SU-DHL-6 (cell line): ENCODE measurements at regions not wholly inside any gene's neighbourhood (a gene's known extent, or its start where the extent isn't known, plus 50 kb on each side); places are given as distances from the start of the nearest gene placed in this dataset.

Experiments
- CTCF ChIP-seq: fragments of 200-600 bp; sonication (generic); IDR thresholded peaks from one replicate; pipeline ENCODE4 v1.5.1; 2017; ENCODE audit warnings: antibody characterized with exemption, mild to moderate bottlenecking, low read length, moderate library complexity; ENCODE audit not compliant: insufficient read depth, poor library complexity, severe bottlenecking
- EZH2phosphoT487 ChIP-seq: fragments of 200-600 bp; sonication (generic), shearing (Covaris generic); conservative IDR thresholded peaks from 2 replicates; pipeline ENCODE4 v1.6.1; 2018; ENCODE audit warnings: mild to moderate bottlenecking, antibody characterized with exemption, low read length, moderate library complexity, mixed read lengths

DNA sequence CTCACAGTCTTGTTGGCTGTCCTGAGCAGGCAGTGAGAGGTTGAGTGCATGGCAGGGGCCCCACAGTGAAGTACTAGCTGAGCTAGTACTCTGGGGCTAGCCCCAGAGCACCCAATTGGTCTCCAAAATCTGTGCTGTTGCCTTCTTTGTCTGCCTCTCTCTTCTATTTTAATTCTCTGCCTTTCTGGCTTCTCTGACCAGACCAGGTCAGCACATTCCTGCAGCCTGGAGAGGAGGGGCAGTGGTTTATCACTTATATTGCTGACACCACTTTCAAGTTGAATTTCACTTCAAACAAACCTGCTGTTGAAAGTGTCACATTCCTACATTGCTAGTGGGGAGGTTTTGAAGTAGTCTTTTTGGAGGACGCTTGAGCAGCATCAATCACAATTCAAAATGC lies 628.7 kb downstream of the PTPRU start:
- TF ChIP-seq CTCF (no peak), EZH2phosphoT487 (no peak)
